NT2/D1 (cell line): ENCODE measurements at regions not wholly inside any gene's neighbourhood (a gene's known extent, or its start where the extent isn't known, plus 50 kb on each side); places are given as distances from the start of the nearest gene placed in this dataset.

Experiments
- SUZ12 ChIP-seq: IDR thresholded peaks from 2 replicates; pipeline ENCODE4 v1.6.1; 2011; ENCODE audit not compliant: insufficient read length, insufficient read depth; ENCODE audit errors: extremely low read depth
- ZNF274 ChIP-seq: IDR thresholded peaks from 2 replicates; pipeline ENCODE4 v1.6.1; 2011; ENCODE audit warnings: mild to moderate bottlenecking, low read depth, low read length

DNA sequence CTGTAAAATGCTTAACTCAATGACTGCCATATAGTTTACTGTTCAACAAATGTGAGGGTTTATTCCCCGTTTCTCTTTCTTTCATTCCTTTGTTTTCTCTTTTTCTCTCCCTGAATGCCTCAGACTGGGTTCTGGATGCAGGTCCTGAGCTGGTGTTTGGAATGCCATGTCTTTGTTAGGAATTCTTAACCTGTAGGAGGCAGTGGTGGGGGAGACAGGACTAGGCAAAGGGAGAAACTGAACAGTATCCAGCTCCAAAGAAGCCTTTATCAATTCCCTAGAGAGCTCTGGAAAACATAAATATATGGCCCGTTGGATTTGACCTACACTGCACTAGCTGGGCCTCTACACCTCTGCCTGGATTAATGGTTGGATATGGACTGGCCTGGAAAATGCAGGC is 621.2 kb upstream of the SLC35B3 start:
- TF ChIP-seq ZNF274: no peak
- TF ChIP-seq SUZ12: no peak
